Esophagus squamous epithelium (tissue), 4 donors: ENCODE measurements at regions not wholly inside any gene's neighbourhood (a gene's known extent, or its start where the extent isn't known, plus 50 kb on each side); places are given as distances from the start of the nearest gene placed in this dataset.

ENCODE experiments used
- CTCF ChIP-seq, 6 experiments: fragments of 450-650 bp in 4 of 6; fragments of 200-600 bp in 2 of 6; sonication (generic) in 2 of 6; IDR thresholded peaks; one replicate each; pipeline ENCODE4 v1.5.1; 2016 to 2019; ENCODE audit warnings: antibody characterized with exemption in 6 of 6, mild to moderate bottlenecking in 4 of 6, moderate library complexity in 4 of 6
- POLR2A ChIP-seq, 4 donors: fragments of 450-650 bp; IDR thresholded peaks; one replicate each; pipeline ENCODE4 v1.6.1; 2017; ENCODE audit warnings: antibody characterized with exemption in 4 of 4, mild to moderate bottlenecking in 4 of 4, moderate library complexity in 3 of 4

DNA sequence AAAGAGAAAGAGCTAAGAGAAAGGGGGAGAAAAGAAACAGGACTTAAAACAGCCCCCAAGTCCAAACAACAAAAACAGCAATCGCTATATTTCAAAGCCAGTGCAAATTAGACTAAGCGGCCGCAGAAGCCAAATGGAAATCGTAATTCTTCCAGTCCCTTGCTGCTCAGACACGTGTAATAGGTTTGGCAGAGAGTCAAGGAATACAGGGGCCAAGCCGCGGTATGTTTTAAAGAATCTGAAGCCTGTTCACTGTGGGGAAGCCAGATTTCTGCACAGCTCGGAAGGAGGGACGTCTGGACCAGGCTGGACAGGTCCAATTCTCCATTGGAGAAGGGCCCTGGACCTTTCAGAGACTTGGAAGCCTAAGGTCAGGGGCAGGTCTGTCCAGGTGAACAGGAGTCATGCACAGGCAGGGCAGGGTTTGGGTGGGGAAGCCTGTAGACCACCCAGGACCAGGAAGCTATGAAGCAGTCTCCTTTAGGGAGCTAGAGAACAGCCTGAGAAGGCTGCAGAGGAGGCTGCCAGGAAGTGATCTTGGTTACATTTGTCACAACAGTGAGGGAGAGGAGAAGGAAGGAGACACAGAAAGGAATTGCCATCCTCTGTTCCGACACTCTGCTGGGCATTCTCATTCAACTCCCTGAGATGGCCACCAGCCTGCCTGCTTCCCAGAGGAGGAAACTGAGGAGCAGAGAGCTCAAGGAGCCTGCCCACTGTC, 265.5 kb upstream of the ISX start:
- TF ChIP-seq CTCF (IDR thresholded peaks at IDR 0.05), result no peak
- no peak for TF ChIP-seq POLR2A (IDR thresholded peaks at IDR 0.05)
